H1 (cell line): ENCODE measurements at regions not wholly inside any gene's neighbourhood (a gene's known extent, or its start where the extent isn't known, plus 50 kb on each side); places are given as distances from the start of the nearest gene placed in this dataset.

Experiments used
- CTCF ChIA-PET: fragments of 300-600 bp; sonication (Branson Sonifier 250); formaldehyde crosslinking; loops from one replicate; lab custom pipeline; 2021; ENCODE audit not compliant: partially characterized antibody; lab: Charles Lee
- POLR2A ChIA-PET: fragments of 300-600 bp; sonication (Branson Sonifier 250); formaldehyde crosslinking; loops from one replicate; lab custom pipeline; 2021; ENCODE audit warnings: inconsistent platforms; ENCODE audit not compliant: partially characterized antibody; lab: Charles Lee
- DNase-seq, 2 experiments: peaks; one replicate each; pipeline versions ENCODE4 v3.0.0 to v3.0.0-alpha.2; 2010 to 2022; ENCODE audit warnings: low spot score in 2 of 2, low read depth in 1 of 2, mixed read lengths in 1 of 2
- FAIRE-seq: peaks from 2 replicates; lab custom pipeline; 2011; peaks lifted over from hg19 to GRCh38; lab: Jason Lieb, UNC
- H2AFZ ChIP-seq: 2 replicates; pipeline ENCODE4 v1.8.1; 2012; ENCODE audit warnings: low read length, inconsistent platforms
- H2AK5ac ChIP-seq: 2 replicates; pipeline ENCODE4 v1.6.1; 2013; ENCODE audit warnings: low read depth, low read length
- H2BK120ac ChIP-seq: replicated peaks from 2 replicates; pipeline ENCODE3; 2013; ENCODE audit warnings: low read depth, low read length, inconsistent platforms
- H2BK12ac ChIP-seq: 2 replicates; pipeline ENCODE4 v1.6.1; 2013; ENCODE audit warnings: low read depth, low read length
- H2BK15ac ChIP-seq: 2 replicates; pipeline ENCODE4 v1.6.1; 2013; ENCODE audit warnings: low read length
- H2BK20ac ChIP-seq: 2 replicates; pipeline ENCODE4 v1.6.1; 2013; ENCODE audit warnings: low read length
- H2BK5ac ChIP-seq: 2 replicates; pipeline ENCODE4 v1.6.1; 2013; ENCODE audit warnings: low read depth, low read length
- H3K14ac ChIP-seq: 2 replicates; pipeline ENCODE4 v1.6.1; 2013; ENCODE audit warnings: inconsistent platforms; ENCODE audit not compliant: insufficient read length
- H3K18ac ChIP-seq: 2 replicates; pipeline ENCODE4 v1.6.1; 2013; ENCODE audit warnings: low read length; ENCODE audit errors: extremely low read depth
- H3K23ac ChIP-seq: 2 replicates; pipeline ENCODE4 v1.6.1; 2013; ENCODE audit warnings: inconsistent platforms; ENCODE audit not compliant: insufficient read length
- H3K23me2 ChIP-seq: 2 replicates; pipeline ENCODE4 v1.6.1; 2013; ENCODE audit warnings: low read depth, low read length
- H3K27ac ChIP-seq: 2 replicates; pipeline ENCODE4 v1.6.1; 2011; ENCODE audit warnings: low read depth, low read length, inconsistent platforms
- H3K27me3 ChIP-seq, 4 experiments: replicated peaks in 1 of 4; 1 replicate in 1 of 4; 2 replicates in 3 of 4; pipeline versions ENCODE4 v1.6.1 to v1.8.1; 2011 to 2013; ENCODE audit warnings: low read length in 3 of 4, mild to moderate bottlenecking in 3 of 4, inconsistent platforms in 2 of 4, mixed read lengths in 2 of 4, moderate library complexity in 1 of 4; ENCODE audit not compliant: control insufficient read depth in 3 of 4, insufficient read depth in 3 of 4; ENCODE audit errors: extremely low read depth in 1 of 4
- H3K36me3 ChIP-seq, 4 experiments: 2 replicates each; pipeline versions ENCODE4 v1.6.1 to v1.8.1; 2011 to 2013; ENCODE audit warnings: mild to moderate bottlenecking in 4 of 4, low read length in 3 of 4, moderate library complexity in 2 of 4, control low read depth in 1 of 4, inconsistent platforms in 1 of 4; ENCODE audit not compliant: insufficient read depth in 4 of 4, control insufficient read depth in 2 of 4
- H3K4ac ChIP-seq: replicated peaks from 2 replicates; pipeline ENCODE3; 2013; ENCODE audit warnings: low read length, low read depth, mixed read lengths, inconsistent platforms; ENCODE audit not compliant: insufficient read length
- H3K4me1 ChIP-seq, 4 experiments: replicated peaks in 1 of 4; 1 replicate in 1 of 4; 2 replicates in 3 of 4; pipeline versions ENCODE4 v1.6.1 to v1.8.1; 2011 to 2013; ENCODE audit warnings: low read length in 3 of 4, inconsistent platforms in 2 of 4, mixed read lengths in 1 of 4; ENCODE audit not compliant: insufficient read depth in 4 of 4, control insufficient read depth in 3 of 4
- H3K4me2 ChIP-seq, 2 experiments: 2 replicates each; pipeline versions ENCODE4 v1.6.1 to v1.8.1; 2011 to 2013; ENCODE audit warnings: low read depth in 2 of 2, low read length in 2 of 2, control low read depth in 1 of 2, inconsistent platforms in 1 of 2, mild to moderate bottlenecking in 1 of 2; ENCODE audit not compliant: insufficient read depth in 1 of 2
- H3K4me3 ChIP-seq, 4 experiments: fragments of 200-600, 300-600 bp in 1 of 4; sonication (generic), shearing (Covaris generic), sonication (Bioruptor Twin) in 1 of 4; 2 replicates each; pipeline versions ENCODE4 v1.5.1 to v1.8.1; 2011 to 2016; ENCODE audit warnings: low read length in 4 of 4, low read depth in 3 of 4, control low read depth in 2 of 4, inconsistent platforms in 2 of 4, mild to moderate bottlenecking in 2 of 4, mixed read lengths in 1 of 4, moderate library complexity in 1 of 4; ENCODE audit not compliant: insufficient read depth in 2 of 4; ENCODE audit errors: extremely low read depth in 1 of 4
- H3K56ac ChIP-seq: replicated peaks from 2 replicates; pipeline ENCODE3; 2013; ENCODE audit warnings: low read depth, mild to moderate bottlenecking, mixed read lengths, low read length, inconsistent platforms; ENCODE audit not compliant: insufficient read length
- H3K79me1 ChIP-seq: 2 replicates; pipeline ENCODE4 v1.6.1; 2013; ENCODE audit warnings: low read depth, low read length, control low read depth
- H3K79me2 ChIP-seq, 2 experiments: 2 replicates each; pipeline versions ENCODE4 v1.6.1 to v1.8.1; 2012 to 2013; ENCODE audit warnings: low read length in 2 of 2, mild to moderate bottlenecking in 2 of 2, inconsistent platforms in 1 of 2; ENCODE audit not compliant: insufficient read depth in 2 of 2, control insufficient read depth in 1 of 2
- H3K9ac ChIP-seq, 4 experiments: replicated peaks in 1 of 4; 1 replicate in 1 of 4; 2 replicates in 3 of 4; pipeline versions ENCODE4 v1.6.1 to v1.8.1; 2011 to 2013; ENCODE audit warnings: low read depth in 3 of 4, low read length in 3 of 4, control low read depth in 2 of 4, mild to moderate bottlenecking in 2 of 4, moderate library complexity in 2 of 4, inconsistent platforms in 1 of 4; ENCODE audit errors: extremely low read depth in 1 of 4
- H3K9me3 ChIP-seq, 2 experiments: 2 replicates each; pipeline versions ENCODE4 v1.6.1 to v1.8.1; 2012 to 2013; ENCODE audit warnings: mild to moderate bottlenecking in 2 of 2, moderate library complexity in 2 of 2, control low read depth in 1 of 2, inconsistent platforms in 1 of 2, low read depth in 1 of 2, low read length in 1 of 2, mixed read lengths in 1 of 2; ENCODE audit not compliant: insufficient read depth in 2 of 2
- H4K20me1 ChIP-seq, 2 experiments: replicated peaks in 1 of 2; 2 replicates each; pipeline versions ENCODE3 to v1.8.1; 2011 to 2013; ENCODE audit warnings: inconsistent platforms in 2 of 2, low read length in 2 of 2, mild to moderate bottlenecking in 1 of 2; ENCODE audit not compliant: insufficient read depth in 2 of 2, control insufficient read depth in 1 of 2
- H4K5ac ChIP-seq: 2 replicates; pipeline ENCODE4 v1.6.1; 2013; ENCODE audit warnings: low read length, low read depth, mixed read lengths, inconsistent platforms; ENCODE audit not compliant: insufficient read length
- H4K8ac ChIP-seq: 2 replicates; pipeline ENCODE4 v1.8.0; 2013; ENCODE audit warnings: mild to moderate bottlenecking, moderate library complexity, low read length, inconsistent platforms; ENCODE audit not compliant: insufficient read depth; ENCODE audit errors: extremely low read depth
- H4K91ac ChIP-seq: replicated peaks from 2 replicates; pipeline ENCODE3; 2013; ENCODE audit warnings: low read length, mixed read lengths, inconsistent platforms; ENCODE audit not compliant: insufficient read length
- EP300 ChIP-seq, 2 experiments: IDR thresholded peaks; 1 replicate in 1 of 2; 2 replicates in 1 of 2; pipeline ENCODE4 v1.6.1; 2011 to 2012; ENCODE audit warnings: low read depth in 2 of 2, low read length in 2 of 2, mild to moderate bottlenecking in 2 of 2, borderline replicate concordance in 1 of 2, inconsistent platforms in 1 of 2, moderate library complexity in 1 of 2
- JUN ChIP-seq: IDR thresholded peaks from 2 replicates; pipeline ENCODE4 v1.6.1; 2011; ENCODE audit warnings: low read depth, mild to moderate bottlenecking, improper control_type of control experiment, low read length
- SIN3A ChIP-seq, 2 experiments: IDR thresholded peaks in 1 of 2; conservative IDR thresholded peaks in 1 of 2; 2 replicates each; pipeline ENCODE4 v1.6.1; 2011 to 2012; ENCODE audit warnings: low read length in 2 of 2, improper control_type of control experiment in 1 of 2, low read depth in 1 of 2, mild to moderate bottlenecking in 1 of 2
- SP2 ChIP-seq: IDR thresholded peaks from 2 replicates; pipeline ENCODE4 v1.6.1; 2012; ENCODE audit warnings: mild to moderate bottlenecking, low read length, inconsistent platforms
- SRF ChIP-seq: IDR thresholded peaks from 2 replicates; pipeline ENCODE4 v1.6.1; 2011; ENCODE audit warnings: mild to moderate bottlenecking, low read depth, low read length, moderate library complexity
- TBP ChIP-seq: IDR thresholded peaks from 2 replicates; pipeline ENCODE4 v1.6.1; 2011; ENCODE audit warnings: low read depth, low read length, improper control_type of control experiment
- TEAD4 ChIP-seq: IDR thresholded peaks from 2 replicates; pipeline ENCODE4 v1.6.1; 2012; ENCODE audit warnings: low read depth, low read length, inconsistent platforms, mixed read lengths
- WGBS, 2 experiments: shearing (Covaris generic) in 1 of 2; methylation state at CpG; one replicate each; pipeline versions ENCODE4 v1.1.6 to v1.1.7; 2013 to 2015; ENCODE audit warnings: low lambda C conversion rate in 2 of 2, mixed read lengths in 2 of 2, inconsistent platforms in 1 of 2, low coverage in 1 of 2, missing lambda C conversion rate in 1 of 2; ENCODE audit not compliant: insufficient replicate concordance in 2 of 2, insufficient coverage in 1 of 2, insufficient read length in 1 of 2; ENCODE audit errors: extremely low coverage in 1 of 2, missing lambda C conversion rate in 1 of 2; 5-methylcytosine and 5-hydroxymethylcytosine counted together
- TF ChIP-seq, protein P1 (sequence below): IDR thresholded peaks from 2 replicates; pipeline ENCODE4 v1.6.1; 2011; ENCODE audit warnings: low read length, improper control_type of control experiment

DNA sequence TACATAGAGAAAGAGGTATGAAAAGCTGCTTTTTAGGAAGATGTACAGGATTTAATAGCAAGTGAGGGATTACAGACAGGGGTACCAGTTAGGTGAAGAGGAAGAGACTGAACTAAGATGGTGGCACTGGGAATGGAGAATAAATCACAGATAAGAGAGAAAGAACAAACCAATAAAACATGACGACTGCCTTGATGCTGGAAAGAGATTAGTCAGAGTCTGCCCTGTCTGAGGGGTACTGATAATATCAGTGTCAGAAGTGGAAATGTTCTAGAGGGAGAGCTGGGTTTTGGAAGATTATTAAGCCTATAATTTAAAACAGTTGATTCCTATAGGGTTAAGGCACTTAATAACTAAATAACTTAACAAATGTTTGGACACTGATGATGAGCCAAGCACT is 77.7 kb downstream of the NR2F1 start:
- no peak for FAIRE-seq
- WGBS, 2 experiments: 83% methylated on average over 1 of the region's 1 CpG; no CpG with 5 or more reads in 1 of the 2 experiments
- POLR2A ChIA-PET: no interaction called here

More for the DNA sequence above, 77.7 kb downstream of the NR2F1 start:
- Histone ChIP-seq H2AK5ac (no peak overlapping the region), H3K79me1 (no peaks in the 10 kb centered on the region), H3K79me2 (no peaks in the 10 kb centered on the region), H4K8ac (no peak overlapping the region), H3K23ac (no peak overlapping the region), H2BK15ac (no peak overlapping the region), H3K4me1 (peaks cover 0 to 2% (median under 1%) of the 10 kb centered on the region in 4 experiments; a peak in 2 of 7 replicates), H3K4ac (no peak overlapping the region), H3K4me2 (no peak overlapping the region), H3K18ac (no peak overlapping the region), H3K9me3 (no peaks in the 10 kb centered on the region), H3K9ac (no peak overlapping the region), H2AFZ (no peak overlapping the region), H2BK20ac (no peak overlapping the region), H2BK12ac (no peak overlapping the region), H4K20me1 (no peaks in the 10 kb centered on the region), H2BK120ac (no peak overlapping the region), H3K27ac (no peak overlapping the region), H3K4me3 (no peak overlapping the region), H3K56ac (no peak overlapping the region), H2BK5ac (no peak overlapping the region), H3K14ac (no peak overlapping the region), H4K91ac (no peak overlapping the region), H3K23me2 (no peaks in the 10 kb centered on the region), H4K5ac (no peak overlapping the region), H3K27me3 (no peaks in the 10 kb centered on the region), H3K36me3 (no peaks in the 10 kb centered on the region)
- TF ChIP-seq, protein P1, sequence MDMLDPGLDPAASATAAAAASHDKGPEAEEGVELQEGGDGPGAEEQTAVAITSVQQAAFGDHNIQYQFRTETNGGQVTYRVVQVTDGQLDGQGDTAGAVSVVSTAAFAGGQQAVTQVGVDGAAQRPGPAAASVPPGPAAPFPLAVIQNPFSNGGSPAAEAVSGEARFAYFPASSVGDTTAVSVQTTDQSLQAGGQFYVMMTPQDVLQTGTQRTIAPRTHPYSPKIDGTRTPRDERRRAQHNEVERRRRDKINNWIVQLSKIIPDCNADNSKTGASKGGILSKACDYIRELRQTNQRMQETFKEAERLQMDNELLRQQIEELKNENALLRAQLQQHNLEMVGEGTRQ: no peak
- TF ChIP-seq TBP (no peak), SP2 (no peak), SIN3A (conservative IDR thresholded peaks at IDR 0.05 in 1 of 2, IDR thresholded peaks at IDR 0.05 in 1 of 2; ENCODE audit: low read depth in 1 of 2, low read length in 2 of 2) (no peak), EP300 (IDR thresholded peaks at IDR 0.05; ENCODE audit: borderline replicate concordance in 1 of 2, low read depth in 2 of 2, low read length in 2 of 2) (no peak), SRF (no peak), JUN (no peak), TEAD4 (no peak)
- CTCF ChIA-PET: interaction anchor here (0.6 kb wide), 1 partner anchor 14 kb away, joined by 3 read pairs; no protein-coding TSS in a partner anchor
- no peak for DNase-seq
